IMR-90 (cell line): ENCODE measurements at regions not wholly inside any gene's neighbourhood (a gene's known extent, or its start where the extent isn't known, plus 50 kb on each side); places are given as distances from the start of the nearest gene placed in this dataset.

ENCODE experiments used
- ATAC-seq: fragments of 200-7000 bp; cut with Tn5 transposase; 2 replicates; pipeline ENCODE4 v1.9.1; 2020; ENCODE audit warnings: low read depth, mild to moderate bottlenecking, moderate library complexity
- BruUV-seq: library from RNA; stranded (reverse); fragments of 400-500 nt; replicated peaks from 2 replicates; lab custom pipeline; 2021; lab: Mats Ljungman, UMichigan
- CTCF ChIA-PET: fragments of 300-600 bp; formaldehyde crosslinking; extraction: SDS; loops from one replicate; lab custom pipeline; 2021; ENCODE audit warnings: antibody characterized with exemption; lab: Yijun Ruan, JAX
- POLR2A ChIA-PET: fragments of 300-600 bp; sonication (Branson Sonifier 250); formaldehyde crosslinking; loops from one replicate; lab custom pipeline; 2022; ENCODE audit warnings: antibody characterized with exemption; ENCODE audit not compliant: unreplicated experiment; lab: Charles Lee
- DNase-seq: peaks from one replicate; pipeline ENCODE4 v3.0.0; 2013
- H2AFZ ChIP-seq: replicated peaks from 2 replicates; pipeline ENCODE3; 2013; ENCODE audit warnings: low read length, mild to moderate bottlenecking; ENCODE audit not compliant: poor library complexity
- H2AK5ac ChIP-seq: 2 replicates; pipeline ENCODE4 v1.6.1; 2013; ENCODE audit warnings: low read depth, low read length, inconsistent platforms
- H2AK9ac ChIP-seq: replicated peaks from 2 replicates; pipeline ENCODE3; 2013; ENCODE audit warnings: mild to moderate bottlenecking, low read depth, low read length, moderate library complexity; ENCODE audit not compliant: poor library complexity
- H2BK120ac ChIP-seq: 2 replicates; pipeline ENCODE4 v1.6.1; 2013; ENCODE audit warnings: low read depth, low read length, inconsistent platforms
- H2BK15ac ChIP-seq: 3 replicates; pipeline ENCODE4 v1.6.1; 2013; ENCODE audit warnings: low read depth, low read length, inconsistent platforms
- H2BK20ac ChIP-seq: 2 replicates; pipeline ENCODE4 v1.6.1; 2013; ENCODE audit warnings: low read depth, mild to moderate bottlenecking, inconsistent platforms, low read length, moderate library complexity
- H2BK5ac ChIP-seq: 2 replicates; pipeline ENCODE4 v1.6.1; 2013; ENCODE audit warnings: mild to moderate bottlenecking, low read depth, low read length, inconsistent platforms; ENCODE audit not compliant: poor library complexity, severe bottlenecking
- H3K14ac ChIP-seq: replicated peaks from 2 replicates; pipeline ENCODE4 v1.6.1; 2013; ENCODE audit warnings: low read depth, low read length, inconsistent platforms
- H3K18ac ChIP-seq: 2 replicates; pipeline ENCODE4 v1.6.1; 2013; ENCODE audit warnings: low read depth, low read length, control low read depth
- H3K23ac ChIP-seq: 2 replicates; pipeline ENCODE4 v1.6.1; 2013; ENCODE audit warnings: low read depth, low read length, inconsistent platforms
- H3K27ac ChIP-seq: 2 replicates; pipeline ENCODE4 v1.5.1; 2013; ENCODE audit warnings: mild to moderate bottlenecking, control low read depth, low read length; ENCODE audit not compliant: insufficient read depth
- H3K27me3 ChIP-seq: 2 replicates; pipeline ENCODE4 v1.6.1; 2013; ENCODE audit warnings: low read length; ENCODE audit not compliant: control insufficient read depth, insufficient read depth
- H3K36me3 ChIP-seq: 2 replicates; pipeline ENCODE4 v1.6.1; 2013; ENCODE audit warnings: low read length, mixed read lengths; ENCODE audit not compliant: control insufficient read depth, insufficient read depth
- H3K4ac ChIP-seq: 2 replicates; pipeline ENCODE4 v1.6.1; 2013; ENCODE audit warnings: low read depth, low read length, inconsistent platforms
- H3K4me1 ChIP-seq: 2 replicates; pipeline ENCODE4 v1.6.1; 2013; ENCODE audit warnings: low read length, mixed read lengths; ENCODE audit not compliant: control insufficient read depth, insufficient read depth
- H3K4me2 ChIP-seq: 2 replicates; pipeline ENCODE4 v1.6.1; 2013; ENCODE audit warnings: low read depth, mild to moderate bottlenecking, control low read depth, low read length, moderate library complexity
- H3K4me3 ChIP-seq: 2 replicates; pipeline ENCODE4 v1.5.1; 2013; ENCODE audit warnings: low read depth, mild to moderate bottlenecking, control low read depth, low read length, moderate library complexity; ENCODE audit not compliant: insufficient read depth
- H3K56ac ChIP-seq: 2 replicates; pipeline ENCODE4 v1.6.1; 2013; ENCODE audit warnings: low read length, inconsistent platforms; ENCODE audit not compliant: insufficient read depth; ENCODE audit errors: extremely low read depth
- H3K79me1 ChIP-seq, 2 experiments: 2 replicates each; pipeline ENCODE4 v1.6.1; 2013; ENCODE audit warnings: low read length in 2 of 2, inconsistent platforms in 1 of 2, low read depth in 1 of 2
- H3K9ac ChIP-seq: 2 replicates; pipeline ENCODE4 v1.6.1; 2013; ENCODE audit warnings: low read depth, low read length, control low read depth
- H3K9me1 ChIP-seq: 2 replicates; pipeline ENCODE4 v1.6.1; 2013; ENCODE audit warnings: low read length, inconsistent platforms; ENCODE audit not compliant: insufficient read depth
- H3K9me3 ChIP-seq: 2 replicates; pipeline ENCODE4 v1.6.1; 2013; ENCODE audit warnings: low read length; ENCODE audit not compliant: control insufficient read depth, insufficient read depth
- H4K20me1 ChIP-seq: 2 replicates; pipeline ENCODE4 v1.6.1; 2013; ENCODE audit warnings: low read length, inconsistent platforms; ENCODE audit not compliant: insufficient read depth
- H4K5ac ChIP-seq: 2 replicates; pipeline ENCODE4 v1.6.1; 2013; ENCODE audit warnings: mild to moderate bottlenecking, low read depth, low read length, control low read depth
- H4K8ac ChIP-seq, 2 experiments: 2 replicates each; pipeline ENCODE4 v1.6.1; 2013; ENCODE audit warnings: low read depth in 2 of 2, low read length in 2 of 2, control low read depth in 1 of 2, inconsistent platforms in 1 of 2
- H4K91ac ChIP-seq: 2 replicates; pipeline ENCODE4 v1.6.1; 2013; ENCODE audit warnings: low read depth, low read length, inconsistent platforms; ENCODE audit not compliant: insufficient read depth
- BHLHE40 ChIP-seq: fragments of 150-350 bp; IDR thresholded peaks from 2 replicates; pipeline ENCODE4 v1.6.1; 2016; ENCODE audit warnings: mild to moderate bottlenecking, low read depth, low read length
- CEBPB ChIP-seq: IDR thresholded peaks from 2 replicates; pipeline ENCODE4 v1.6.1; 2012; ENCODE audit warnings: low read depth, low read length, improper control_type of control experiment
- CHD1 ChIP-seq: IDR thresholded peaks from 2 replicates; pipeline ENCODE4 v1.6.1; 2012; ENCODE audit warnings: low read depth, low read length, improper control_type of control experiment
- FOS ChIP-seq: fragments of 150-350 bp; IDR thresholded peaks from 2 replicates; pipeline ENCODE4 v1.6.1; 2016; ENCODE audit warnings: low read depth, low read length
- MAFK ChIP-seq: IDR thresholded peaks from 2 replicates; pipeline ENCODE4 v1.6.1; 2012; ENCODE audit warnings: low read depth, low read length, improper control_type of control experiment
- MAZ ChIP-seq: IDR thresholded peaks from 2 replicates; pipeline ENCODE4 v1.6.1; 2012; ENCODE audit warnings: low read depth, mild to moderate bottlenecking, low read length, improper control_type of control experiment, moderate library complexity, borderline replicate concordance
- MXI1 ChIP-seq: IDR thresholded peaks from 2 replicates; pipeline ENCODE4 v1.6.1; 2012; ENCODE audit warnings: low read depth, mild to moderate bottlenecking, low read length, moderate library complexity, borderline replicate concordance
- NFE2L2 ChIP-seq: fragments of 150-350 bp; IDR thresholded peaks from 2 replicates; pipeline ENCODE4 v1.6.1; 2016; ENCODE audit warnings: low read depth, mild to moderate bottlenecking, low read length
- POLR2A ChIP-seq: IDR thresholded peaks from 2 replicates; pipeline ENCODE4 v1.6.1; 2012; ENCODE audit warnings: mild to moderate bottlenecking, low read depth, low read length
- RAD21 ChIP-seq: IDR thresholded peaks from 2 replicates; pipeline ENCODE4 v1.6.1; 2012; ENCODE audit warnings: low read length, improper control_type of control experiment
- RCOR1 ChIP-seq: IDR thresholded peaks from 2 replicates; pipeline ENCODE4 v1.6.1; 2012; ENCODE audit warnings: mild to moderate bottlenecking, low read length, improper control_type of control experiment; ENCODE audit not compliant: insufficient replicate concordance
- RFX5 ChIP-seq: IDR thresholded peaks from 2 replicates; pipeline ENCODE4 v1.8.0; 2012; ENCODE audit warnings: low read depth, mild to moderate bottlenecking, low read length, moderate library complexity
- SMC3 ChIP-seq: fragments of 150-350 bp; IDR thresholded peaks from 2 replicates; pipeline ENCODE4 v1.6.1; 2016; ENCODE audit warnings: low read depth, mild to moderate bottlenecking, antibody characterized with exemption, low read length, moderate library complexity
- WGBS, 2 experiments: methylation state at CpG; one replicate each; pipeline versions ENCODE4 v1.1.5 to v1.1.7; 2013; ENCODE audit warnings: missing lambda C conversion rate in 2 of 2; ENCODE audit not compliant: insufficient read length in 1 of 2; ENCODE audit errors: extremely low coverage in 2 of 2; 5-methylcytosine and 5-hydroxymethylcytosine counted together
- dilution Hi-C: fragments of 300-500 bp; cut with HindIII; formaldehyde crosslinking; loops from one replicate; pipeline ENCODE4 v1.14.3; 2018; ENCODE audit warnings: low sequenced_read_pairs; ENCODE audit not compliant: unreplicated experiment
- in situ Hi-C: fragments of 300-500 bp; cut with MboI; formaldehyde crosslinking; loops from 3 replicates; pipeline ENCODE4 v1.14.3; 2019; ENCODE audit warnings: low sequenced_read_pairs, inconsistent platforms, mixed read lengths
- intact Hi-C: fragments of 100-400 bp; cut with micrococcal nuclease; formaldehyde crosslinking; loops from 2 replicates; pipeline ENCODE4 v1.10.0; 2022
- TF ChIP-seq, protein P1 (sequence below): fragments of 150-350 bp; IDR thresholded peaks from 2 replicates; pipeline ENCODE4 v1.6.1; 2017; ENCODE audit warnings: mild to moderate bottlenecking, antibody characterized with exemption, low read length, low read depth
- TF ChIP-seq, protein P2 (sequence below): conservative IDR thresholded peaks from 2 replicates; pipeline ENCODE4 v1.5.1; 2012; ENCODE audit warnings: mild to moderate bottlenecking, low read depth, low read length, improper control_type of control experiment
- TF ChIP-seq, protein P3 (sequence below): fragments of 150-350 bp; IDR thresholded peaks from 2 replicates; pipeline ENCODE4 v1.6.1; 2016; ENCODE audit warnings: low read depth, mild to moderate bottlenecking, low read length, moderate library complexity, borderline replicate concordance

DNA sequence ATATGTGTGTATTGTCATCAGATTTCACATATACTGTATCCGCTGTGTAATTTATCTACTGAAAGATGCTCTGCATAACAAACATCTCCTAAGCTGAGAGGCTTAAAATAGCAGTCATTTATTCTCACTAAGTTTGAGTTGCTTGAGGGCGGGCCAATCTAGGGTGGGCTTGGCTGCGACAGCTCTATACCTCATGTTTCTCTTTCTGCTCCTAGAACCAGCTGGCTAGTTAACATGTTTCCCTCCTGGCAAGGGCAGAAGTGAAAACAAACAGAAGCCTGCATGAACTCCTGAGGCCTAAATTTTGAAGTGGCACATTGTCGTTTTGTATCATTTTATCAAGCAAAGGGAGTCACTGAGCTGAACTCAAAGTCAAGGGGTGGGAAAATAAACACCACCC is 585.0 kb upstream of the VRK2 start:
- Histone ChIP-seq H4K20me1 (no peaks in the 10 kb centered on the region), H3K4me3 (no peak overlapping the region), H4K8ac (no peak overlapping the region), H3K4ac (no peak overlapping the region), H3K4me2 (no peak overlapping the region), H3K27me3 (no peaks in the 10 kb centered on the region), H4K91ac (no peak overlapping the region), H2AK5ac (no peak overlapping the region), H3K9me3 (no peaks in the 10 kb centered on the region), H3K79me1 (no peaks in the 10 kb centered on the region), H3K18ac (no peak overlapping the region), H3K36me3 (no peaks in the 10 kb centered on the region), H3K56ac (no peak overlapping the region), H2AK9ac (no peak overlapping the region), H3K27ac (no peak overlapping the region), H3K4me1 (no peaks in the 10 kb centered on the region), H2BK120ac (no peak overlapping the region), H3K9me1 (no peaks in the 10 kb centered on the region), H2BK20ac (no peak overlapping the region), H3K23ac (no peak overlapping the region), H3K14ac (no peak overlapping the region), H4K5ac (no peak overlapping the region), H2BK5ac (no peak overlapping the region), H3K9ac (no peak overlapping the region), H2AFZ (no peak overlapping the region), H2BK15ac (no peak overlapping the region)
- intact Hi-C loops (no loop called here), in situ Hi-C loops (no loop called here), dilution Hi-C loops (no loop called here)
- ChIA-PET POLR2A (no interaction called here), CTCF (no interaction called here)
- no TSS peak for BruUV-seq
- no peak for ATAC-seq
- no peak for DNase-seq
- WGBS, 2 experiments = 20% methylated on average over 1 of the region's 4 CpGs; no CpG with 5 or more reads in 1 of the 2 experiments
- TF ChIP-seq RAD21 = no peak
- TF ChIP-seq, protein P1, sequence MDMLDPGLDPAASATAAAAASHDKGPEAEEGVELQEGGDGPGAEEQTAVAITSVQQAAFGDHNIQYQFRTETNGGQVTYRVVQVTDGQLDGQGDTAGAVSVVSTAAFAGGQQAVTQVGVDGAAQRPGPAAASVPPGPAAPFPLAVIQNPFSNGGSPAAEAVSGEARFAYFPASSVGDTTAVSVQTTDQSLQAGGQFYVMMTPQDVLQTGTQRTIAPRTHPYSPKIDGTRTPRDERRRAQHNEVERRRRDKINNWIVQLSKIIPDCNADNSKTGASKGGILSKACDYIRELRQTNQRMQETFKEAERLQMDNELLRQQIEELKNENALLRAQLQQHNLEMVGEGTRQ = no peak
- TF ChIP-seq FOS = no peak
- no peak for TF ChIP-seq MXI1
- TF ChIP-seq SMC3 = no peak
- TF ChIP-seq MAZ = no peak
- TF ChIP-seq, protein P2, sequence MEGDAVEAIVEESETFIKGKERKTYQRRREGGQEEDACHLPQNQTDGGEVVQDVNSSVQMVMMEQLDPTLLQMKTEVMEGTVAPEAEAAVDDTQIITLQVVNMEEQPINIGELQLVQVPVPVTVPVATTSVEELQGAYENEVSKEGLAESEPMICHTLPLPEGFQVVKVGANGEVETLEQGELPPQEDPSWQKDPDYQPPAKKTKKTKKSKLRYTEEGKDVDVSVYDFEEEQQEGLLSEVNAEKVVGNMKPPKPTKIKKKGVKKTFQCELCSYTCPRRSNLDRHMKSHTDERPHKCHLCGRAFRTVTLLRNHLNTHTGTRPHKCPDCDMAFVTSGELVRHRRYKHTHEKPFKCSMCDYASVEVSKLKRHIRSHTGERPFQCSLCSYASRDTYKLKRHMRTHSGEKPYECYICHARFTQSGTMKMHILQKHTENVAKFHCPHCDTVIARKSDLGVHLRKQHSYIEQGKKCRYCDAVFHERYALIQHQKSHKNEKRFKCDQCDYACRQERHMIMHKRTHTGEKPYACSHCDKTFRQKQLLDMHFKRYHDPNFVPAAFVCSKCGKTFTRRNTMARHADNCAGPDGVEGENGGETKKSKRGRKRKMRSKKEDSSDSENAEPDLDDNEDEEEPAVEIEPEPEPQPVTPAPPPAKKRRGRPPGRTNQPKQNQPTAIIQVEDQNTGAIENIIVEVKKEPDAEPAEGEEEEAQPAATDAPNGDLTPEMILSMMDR = no peak
- TF ChIP-seq MAFK = no peak
- TF ChIP-seq NFE2L2 = no peak
- no peak for TF ChIP-seq RFX5
- TF ChIP-seq RCOR1 = no peak
- no peak for TF ChIP-seq CHD1
- no peak for TF ChIP-seq CEBPB
- TF ChIP-seq BHLHE40 = no peak
- TF ChIP-seq, protein P3, sequence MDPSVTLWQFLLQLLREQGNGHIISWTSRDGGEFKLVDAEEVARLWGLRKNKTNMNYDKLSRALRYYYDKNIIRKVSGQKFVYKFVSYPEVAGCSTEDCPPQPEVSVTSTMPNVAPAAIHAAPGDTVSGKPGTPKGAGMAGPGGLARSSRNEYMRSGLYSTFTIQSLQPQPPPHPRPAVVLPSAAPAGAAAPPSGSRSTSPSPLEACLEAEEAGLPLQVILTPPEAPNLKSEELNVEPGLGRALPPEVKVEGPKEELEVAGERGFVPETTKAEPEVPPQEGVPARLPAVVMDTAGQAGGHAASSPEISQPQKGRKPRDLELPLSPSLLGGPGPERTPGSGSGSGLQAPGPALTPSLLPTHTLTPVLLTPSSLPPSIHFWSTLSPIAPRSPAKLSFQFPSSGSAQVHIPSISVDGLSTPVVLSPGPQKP = no peak
- TF ChIP-seq POLR2A = no peak
